NCI-H748 (cell line): ENCODE measurements at regions not wholly inside any gene's neighbourhood (a gene's known extent, or its start where the extent isn't known, plus 50 kb on each side); places are given as distances from the start of the nearest gene placed in this dataset.
"Not testable (repeated sequence)": the region's sequence is repeated elsewhere in the genome, so short reads cannot be mapped to it uniquely, and the experiment has no call there.

Experiments used
- DNase-seq: peaks from one replicate; lab custom pipeline; 2025; ENCODE audit not compliant: unreplicated experiment; lab: John Stamatoyannopoulos, UW

DNA sequence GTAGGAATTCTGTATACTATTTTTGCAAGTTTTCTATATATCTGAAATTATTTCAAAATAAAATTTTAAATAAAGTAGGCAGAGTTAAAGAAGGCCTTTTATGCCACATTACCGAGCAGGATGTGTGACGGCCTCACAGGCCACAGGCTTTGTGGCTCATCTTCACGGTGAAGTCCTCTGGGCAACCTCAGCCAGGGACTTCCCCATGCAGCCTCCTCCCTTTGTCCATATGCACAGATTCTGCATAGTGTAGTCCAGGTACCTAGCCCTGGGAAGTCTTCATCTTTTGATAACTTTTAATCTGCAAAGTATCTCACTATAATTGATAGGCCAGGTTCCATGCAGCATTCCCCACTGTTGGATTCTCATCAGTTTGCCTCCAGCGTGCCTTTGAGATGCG is 62.8 kb downstream of the ARHGAP11B start:
- not testable (repeated sequence) for DNase-seq

DNA sequence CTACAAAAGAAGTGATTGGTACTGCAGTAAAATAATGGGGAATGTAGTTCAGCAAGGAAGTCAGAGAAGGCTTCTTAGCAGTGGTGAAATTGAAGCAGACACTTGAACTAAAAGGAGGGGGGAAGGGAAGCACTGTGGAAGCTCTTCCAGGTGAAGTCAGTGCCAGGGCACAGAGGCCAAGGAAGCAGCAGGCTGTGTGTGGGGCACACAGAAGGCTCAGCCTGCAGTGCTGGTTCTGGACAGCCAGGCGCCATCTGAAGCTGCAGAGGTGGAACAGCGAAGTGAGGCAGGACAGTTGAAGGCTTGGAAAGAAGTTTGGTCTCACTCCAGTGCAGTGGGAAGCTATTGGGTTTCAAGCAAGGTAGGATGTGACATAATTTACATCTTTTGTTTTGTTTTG is 64.2 kb downstream of the ARHGAP11B start:
- DNase-seq: not testable (repeated sequence)

- DNase-seq: not testable (repeated sequence)
These were observed 69.9 kb downstream of the ARHGAP11B start for GRCh38 chr15:30695811-30696210.

GRCh38 chr15:30696439-30697314 is 70.7 kb downstream of the ARHGAP11B start:
- DNase-seq: not testable (repeated sequence)

DNA sequence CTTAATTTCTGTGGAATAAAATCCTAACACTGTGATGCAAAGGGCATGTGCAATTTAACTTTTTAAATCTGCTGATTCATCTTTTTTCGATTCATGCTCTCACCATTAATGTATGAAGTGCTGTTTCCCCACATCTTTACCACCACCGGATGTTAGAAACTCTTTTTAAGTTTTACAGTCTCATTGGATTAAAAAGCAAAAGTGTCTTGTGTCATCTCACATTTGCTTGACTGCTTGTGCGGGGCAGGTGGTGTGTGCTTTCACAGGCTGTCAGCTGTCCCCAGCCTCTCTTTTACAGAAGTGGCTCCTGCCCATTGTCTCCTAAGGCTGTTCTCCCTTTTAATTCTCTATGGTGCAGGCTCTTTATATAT is 71.4 kb downstream of the ARHGAP11B start:
- DNase-seq: not testable (repeated sequence)

- not testable (repeated sequence) for DNase-seq
These were observed 74.2 kb downstream of the ARHGAP11B start for GRCh38 chr15:30700006-30700597.

GRCh38 chr15:30707976-30708685 is 82.2 kb downstream of the ARHGAP11B start:
- DNase-seq: not testable (repeated sequence)

DNA sequence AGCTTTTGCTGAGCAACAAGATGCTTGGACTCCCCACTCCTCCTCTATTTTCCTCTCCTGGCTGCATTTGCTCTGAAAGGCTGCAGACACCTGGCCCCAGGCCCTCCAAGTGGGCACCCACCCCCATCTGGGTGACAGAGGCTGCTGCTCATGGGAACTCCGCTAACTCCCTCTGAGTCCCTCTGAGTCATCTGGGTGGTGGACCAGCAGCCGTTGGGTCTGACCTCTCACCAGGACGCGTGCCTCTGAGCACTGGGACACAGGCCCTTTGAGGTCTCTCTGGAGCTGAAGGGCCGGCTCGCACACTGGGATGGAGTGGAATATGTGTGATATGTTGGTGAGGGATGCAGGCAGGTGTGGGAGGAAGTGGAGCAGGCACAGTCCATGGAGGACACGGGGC is 82.9 kb downstream of the ARHGAP11B start:
- not testable (repeated sequence) for DNase-seq

- DNase-seq: not testable (repeated sequence)
These were observed 92.2 kb downstream of the ARHGAP11B start for GRCh38 chr15:30718038-30718643.

- DNase-seq: not testable (repeated sequence)
These were observed 93.4 kb downstream of the ARHGAP11B start for GRCh38 chr15:30719363-30719762.

GRCh38 chr15:30720825-30721224 is 94.9 kb downstream of the ARHGAP11B start:
- DNase-seq: not testable (repeated sequence)

DNA sequence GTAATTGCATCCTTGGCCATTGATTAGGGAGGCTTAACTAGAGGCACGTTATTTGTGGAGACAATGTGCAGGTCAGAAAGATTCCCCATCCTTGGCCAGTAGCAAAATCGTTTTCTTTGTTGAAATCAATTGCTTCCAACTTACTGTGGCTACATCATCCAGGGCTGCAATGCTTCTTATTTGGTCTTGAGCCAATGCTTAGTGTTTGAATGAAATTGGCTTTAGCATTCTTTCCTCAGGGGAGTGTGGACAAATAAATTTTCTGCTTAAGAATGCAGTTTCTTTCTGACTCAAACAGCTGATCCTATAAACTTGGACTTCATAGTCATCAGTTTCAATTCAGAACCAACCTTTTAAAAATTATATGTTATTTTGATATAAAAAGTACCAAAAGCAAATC is 95.6 kb downstream of the ARHGAP11B start:
- not testable (repeated sequence) for DNase-seq

DNA sequence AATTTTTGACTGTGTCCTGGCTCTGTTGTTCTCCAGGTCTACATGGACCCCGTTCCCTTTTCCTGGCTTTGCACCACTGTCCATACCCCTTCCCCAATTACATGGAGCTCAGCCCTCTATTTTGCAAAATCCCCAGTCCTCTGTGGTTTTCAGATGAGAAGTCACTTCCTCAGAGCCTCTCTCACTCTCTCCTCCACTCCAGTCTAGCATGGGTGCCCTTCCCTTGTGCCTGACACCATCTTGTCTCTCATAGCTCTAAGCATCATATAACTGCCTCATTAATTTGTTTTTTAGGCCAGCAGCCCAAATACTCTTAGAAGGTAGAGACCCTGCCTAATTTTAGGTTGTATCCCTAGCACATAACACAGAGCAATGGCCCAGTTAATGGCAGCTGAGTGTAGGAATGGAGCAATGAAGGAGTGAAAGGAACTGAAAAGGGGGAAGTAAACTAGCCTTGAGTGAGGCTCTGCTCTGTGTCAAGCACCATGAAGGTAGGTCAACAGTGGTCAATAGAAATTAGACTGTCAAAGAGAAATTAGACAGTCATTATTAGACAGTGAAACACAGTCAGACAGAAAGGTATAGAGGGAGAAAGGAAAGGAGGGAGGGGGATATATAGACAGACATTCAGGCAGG is 97.7 kb downstream of the ARHGAP11B start:
- not testable (repeated sequence) for DNase-seq

GRCh38 chr15:30729880-30730590 is 104.1 kb downstream of the ARHGAP11B start:
- not testable (repeated sequence) for DNase-seq

GRCh38 chr15:30730633-30731032 is 104.7 kb downstream of the ARHGAP11B start:
- not testable (repeated sequence) for DNase-seq

GRCh38 chr15:30732100-30732499 is 106.2 kb downstream of the ARHGAP11B start:
- not testable (repeated sequence) for DNase-seq

DNA sequence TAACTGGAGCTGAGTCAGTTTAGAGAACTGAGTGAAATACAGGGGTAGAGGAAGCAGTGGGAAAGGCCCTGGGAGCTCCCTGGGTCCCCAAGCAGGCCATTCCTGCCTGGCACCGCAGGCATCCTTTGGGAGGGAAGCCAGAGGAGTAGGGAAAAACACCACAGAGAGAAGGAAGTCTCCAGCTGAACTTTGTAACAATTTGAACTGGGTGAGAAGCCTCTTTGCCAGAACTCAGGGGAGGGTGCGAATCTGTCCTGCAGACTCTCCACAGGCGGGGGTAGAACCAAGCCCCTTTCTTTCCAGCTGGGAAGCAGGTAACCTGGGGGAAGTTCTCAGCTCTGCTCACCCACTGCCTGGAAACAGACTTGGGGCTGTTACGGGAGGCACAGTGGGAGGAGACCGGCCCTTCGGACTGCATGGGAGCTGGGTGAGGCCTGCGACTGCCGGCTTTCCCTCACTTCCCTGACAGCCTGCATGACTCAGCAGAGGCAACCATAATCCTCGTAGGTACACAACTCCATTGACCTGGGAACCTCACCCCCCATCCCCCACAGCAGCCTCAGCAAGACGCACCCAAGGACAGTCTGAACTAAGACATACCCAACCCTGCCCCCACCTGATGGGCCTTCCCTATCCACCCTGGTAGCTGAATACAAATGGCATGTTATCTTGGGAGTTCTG is 110.1 kb downstream of the ARHGAP11B start:
- not testable (repeated sequence) for DNase-seq

GRCh38 chr15:30742796-30743195 is 116.9 kb downstream of the ARHGAP11B start:
- DNase-seq: not testable (repeated sequence)

GRCh38 chr15:30749048-30749447 is 123.1 kb downstream of the ARHGAP11B start:
- not testable (repeated sequence) for DNase-seq
